ENCODE measurements at regions not wholly inside any gene's neighbourhood (a gene's known extent, or its start where the extent isn't known, plus 50 kb on each side); places are given as distances from the start of the nearest gene placed in this dataset.

GRCh38 chr15:96106181-96106580 lies 224.3 kb upstream of the NR2F2 start:
- DNase-seq (ENCODE audit: low read depth) = no peak

GRCh38 chr15:96106628-96107027 lies 223.9 kb upstream of the NR2F2 start:
- DNase-seq (ENCODE audit: low read depth) = no peak

GRCh38 chr15:96107916-96108315 lies 222.6 kb upstream of the NR2F2 start:
- DNase-seq (ENCODE audit: low read depth) = no peak

- no peak for DNase-seq (ENCODE audit: low read depth)
Observed at GRCh38 chr15:96108405-96108804, 222.1 kb upstream of the NR2F2 start.

GRCh38 chr15:96109820-96110219 lies 220.7 kb upstream of the NR2F2 start:
- no peak for DNase-seq (ENCODE audit: low read depth)

GRCh38 chr15:96112018-96112417 lies 218.5 kb upstream of the NR2F2 start:
- DNase-seq (ENCODE audit: low read depth) = no peak

GRCh38 chr15:96115642-96116041 lies 214.9 kb upstream of the NR2F2 start:
- no peak for DNase-seq (ENCODE audit: low read depth)

GRCh38 chr15:96117270-96117669 lies 213.2 kb upstream of the NR2F2 start:
- DNase-seq (ENCODE audit: low read depth) = no peak

GRCh38 chr15:96119734-96120133 lies 210.8 kb upstream of the NR2F2 start:
- DNase-seq (ENCODE audit: low read depth) = no peak

- no peak for DNase-seq (ENCODE audit: low read depth)
Observed at GRCh38 chr15:96121086-96121920, 209.2 kb upstream of the NR2F2 start.

GRCh38 chr15:96122077-96123027 lies 208.1 kb upstream of the NR2F2 start:
- no peak for DNase-seq (ENCODE audit: low read depth)

- no peak for DNase-seq (ENCODE audit: low read depth)
Observed at GRCh38 chr15:96123028-96123400, 207.5 kb upstream of the NR2F2 start.

- no peak for DNase-seq (ENCODE audit: low read depth)
Observed at GRCh38 chr15:96123630-96124187, 206.8 kb upstream of the NR2F2 start.

GRCh38 chr15:96124436-96124835 lies 206.1 kb upstream of the NR2F2 start:
- DNase-seq (ENCODE audit: low read depth) = no peak

GRCh38 chr15:96125721-96126415 lies 204.6 kb upstream of the NR2F2 start:
- no peak for DNase-seq (ENCODE audit: low read depth)

GRCh38 chr15:96126859-96127258 lies 203.6 kb upstream of the NR2F2 start:
- DNase-seq (ENCODE audit: low read depth) = no peak

GRCh38 chr15:96130734-96131133 lies 199.8 kb upstream of the NR2F2 start:
- no peak for DNase-seq (ENCODE audit: low read depth)

- DNase-seq (ENCODE audit: low read depth) = no peak
Observed at GRCh38 chr15:96132126-96132525, 198.4 kb upstream of the NR2F2 start.

GRCh38 chr15:96135166-96136093 lies 195.1 kb upstream of the NR2F2 start:
- no peak for DNase-seq (ENCODE audit: low read depth)

- no peak for DNase-seq (ENCODE audit: low read depth)
Observed at GRCh38 chr15:96138985-96139384, 191.5 kb upstream of the NR2F2 start.

- no peak for DNase-seq (ENCODE audit: low read depth)
Observed at GRCh38 chr15:96142498-96142897, 188.0 kb upstream of the NR2F2 start.

Measured in activated T-cell treated with anti-CD3 and anti-CD28 coated beads for 48 hours (primary cell).